ENCODE measurements at regions not wholly inside any gene's neighbourhood (a gene's known extent, or its start where the extent isn't known, plus 50 kb on each side); places are given as distances from the start of the nearest gene placed in this dataset.

DNA sequence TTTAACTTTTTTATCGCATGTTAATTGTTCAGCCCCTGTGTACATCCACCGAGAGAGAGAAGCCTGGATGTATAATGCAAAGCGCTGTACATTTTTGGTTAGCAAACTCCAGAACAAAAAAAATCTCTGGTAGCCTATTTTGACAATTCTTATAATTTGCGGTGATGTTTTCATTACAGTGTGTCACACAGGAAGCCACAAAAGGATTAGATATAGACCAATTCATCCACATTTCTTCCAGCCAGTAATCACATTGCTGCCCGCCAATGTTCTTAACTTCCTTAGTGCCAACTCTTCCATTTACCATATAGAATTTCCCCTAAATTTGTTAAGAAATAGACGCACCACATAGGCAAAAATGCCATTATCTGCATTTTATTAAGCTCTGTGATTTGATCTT, 435.6 kb downstream of the EFNA5 start:
- no peak for TF ChIP-seq BHLHE40 (IDR thresholded peaks at IDR 0.05; ENCODE audit: low read depth, low read length)
- no peak for TF ChIP-seq MXI1 (IDR thresholded peaks at IDR 0.05; ENCODE audit: borderline replicate concordance, low read depth, low read length)
- no peak for TF ChIP-seq NFE2L2 (IDR thresholded peaks at IDR 0.05; ENCODE audit: low read depth, low read length)
- TF ChIP-seq, protein P1, sequence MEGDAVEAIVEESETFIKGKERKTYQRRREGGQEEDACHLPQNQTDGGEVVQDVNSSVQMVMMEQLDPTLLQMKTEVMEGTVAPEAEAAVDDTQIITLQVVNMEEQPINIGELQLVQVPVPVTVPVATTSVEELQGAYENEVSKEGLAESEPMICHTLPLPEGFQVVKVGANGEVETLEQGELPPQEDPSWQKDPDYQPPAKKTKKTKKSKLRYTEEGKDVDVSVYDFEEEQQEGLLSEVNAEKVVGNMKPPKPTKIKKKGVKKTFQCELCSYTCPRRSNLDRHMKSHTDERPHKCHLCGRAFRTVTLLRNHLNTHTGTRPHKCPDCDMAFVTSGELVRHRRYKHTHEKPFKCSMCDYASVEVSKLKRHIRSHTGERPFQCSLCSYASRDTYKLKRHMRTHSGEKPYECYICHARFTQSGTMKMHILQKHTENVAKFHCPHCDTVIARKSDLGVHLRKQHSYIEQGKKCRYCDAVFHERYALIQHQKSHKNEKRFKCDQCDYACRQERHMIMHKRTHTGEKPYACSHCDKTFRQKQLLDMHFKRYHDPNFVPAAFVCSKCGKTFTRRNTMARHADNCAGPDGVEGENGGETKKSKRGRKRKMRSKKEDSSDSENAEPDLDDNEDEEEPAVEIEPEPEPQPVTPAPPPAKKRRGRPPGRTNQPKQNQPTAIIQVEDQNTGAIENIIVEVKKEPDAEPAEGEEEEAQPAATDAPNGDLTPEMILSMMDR (conservative IDR thresholded peaks at IDR 0.05; ENCODE audit: low read depth, low read length), result no peak
- no peak for TF ChIP-seq SMC3 (IDR thresholded peaks at IDR 0.05; ENCODE audit: low read depth, low read length)
- TF ChIP-seq MAZ (IDR thresholded peaks at IDR 0.05; ENCODE audit: borderline replicate concordance, low read depth, low read length), result no peak
- TF ChIP-seq CHD1 (IDR thresholded peaks at IDR 0.05; ENCODE audit: low read depth, low read length), result no peak
- no peak for TF ChIP-seq MAFK (IDR thresholded peaks at IDR 0.05; ENCODE audit: low read depth, low read length)
- no peak for TF ChIP-seq RFX5 (IDR thresholded peaks at IDR 0.05; ENCODE audit: low read depth, low read length)
- TF ChIP-seq POLR2A (IDR thresholded peaks at IDR 0.05; ENCODE audit: low read depth, low read length), result no peak
- no peak for TF ChIP-seq ELK1 (IDR thresholded peaks at IDR 0.05; ENCODE audit: borderline replicate concordance, low read depth, low read length)
- TF ChIP-seq FOS (IDR thresholded peaks at IDR 0.05; ENCODE audit: low read depth, low read length), result no peak
- no peak for TF ChIP-seq RAD21 (IDR thresholded peaks at IDR 0.05; ENCODE audit: low read length)
- TF ChIP-seq, protein P2, sequence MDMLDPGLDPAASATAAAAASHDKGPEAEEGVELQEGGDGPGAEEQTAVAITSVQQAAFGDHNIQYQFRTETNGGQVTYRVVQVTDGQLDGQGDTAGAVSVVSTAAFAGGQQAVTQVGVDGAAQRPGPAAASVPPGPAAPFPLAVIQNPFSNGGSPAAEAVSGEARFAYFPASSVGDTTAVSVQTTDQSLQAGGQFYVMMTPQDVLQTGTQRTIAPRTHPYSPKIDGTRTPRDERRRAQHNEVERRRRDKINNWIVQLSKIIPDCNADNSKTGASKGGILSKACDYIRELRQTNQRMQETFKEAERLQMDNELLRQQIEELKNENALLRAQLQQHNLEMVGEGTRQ (IDR thresholded peaks at IDR 0.05; ENCODE audit: low read depth, low read length), result no peak
- no peak overlapping the region for H3K56ac ChIP-seq (ENCODE audit: extremely low read depth, insufficient read depth, low read length)
- H3K27me3 ChIP-seq (ENCODE audit: control insufficient read depth, insufficient read depth, low read length), result no peaks in the 10 kb centered on the region
- no peak overlapping the region for H3K9ac ChIP-seq (ENCODE audit: low read depth, low read length)
- no peak overlapping the region for H2AK9ac ChIP-seq (replicated peaks; ENCODE audit: low read depth, low read length, poor library complexity)
- H3K23ac ChIP-seq (ENCODE audit: low read depth, low read length), result no peak overlapping the region
- no peak overlapping the region for H4K91ac ChIP-seq (ENCODE audit: insufficient read depth, low read depth, low read length)
- no peak overlapping the region for H3K4me3 ChIP-seq (ENCODE audit: insufficient read depth, low read depth, low read length)
- BruUV-seq (replicated peaks), result no TSS peak
- no peaks in the 10 kb centered on the region for H4K20me1 ChIP-seq (ENCODE audit: insufficient read depth, low read length)
- H3K79me1 ChIP-seq (ENCODE audit: low read depth in 1 of 2, low read length in 2 of 2), result no peaks in the 10 kb centered on the region
- H3K4ac ChIP-seq (ENCODE audit: low read depth, low read length), result no peak overlapping the region
- intact Hi-C loops (cut with micrococcal nuclease), result no loop called here
- H3K4me1 ChIP-seq (ENCODE audit: control insufficient read depth, insufficient read depth, low read length), result no peaks in the 10 kb centered on the region
- no peak overlapping the region for H2BK5ac ChIP-seq (ENCODE audit: low read depth, low read length, poor library complexity, severe bottlenecking)
- no peak overlapping the region for H3K14ac ChIP-seq (replicated peaks; ENCODE audit: low read depth, low read length)
- no peak for DNase-seq
- no peak overlapping the region for H2BK120ac ChIP-seq (ENCODE audit: low read depth, low read length)
- H2AFZ ChIP-seq (replicated peaks; ENCODE audit: low read length, poor library complexity), result no peak overlapping the region
- no peak overlapping the region for H2AK5ac ChIP-seq (ENCODE audit: low read depth, low read length)
- in situ Hi-C loops (cut with MboI; ENCODE audit: low sequenced_read_pairs), result no loop called here
- POLR2A ChIA-PET (ENCODE audit: unreplicated experiment), result no interaction called here
- dilution Hi-C loops (cut with HindIII; ENCODE audit: low sequenced_read_pairs, unreplicated experiment), result no loop called here
- H3K9me1 ChIP-seq (ENCODE audit: insufficient read depth, low read length), result no peaks in the 10 kb centered on the region
- CTCF ChIA-PET, result interaction anchor here (1.6 kb wide), 1 partner anchor 12 kb away, joined by 5 read pairs; no protein-coding TSS in a partner anchor
- H4K5ac ChIP-seq (ENCODE audit: low read depth, low read length), result no peak overlapping the region
- H3K9me3 ChIP-seq (ENCODE audit: control insufficient read depth, insufficient read depth, low read length), result no peaks in the 10 kb centered on the region
- H2BK15ac ChIP-seq (ENCODE audit: low read depth, low read length), result no peak overlapping the region
- no peak overlapping the region for H3K27ac ChIP-seq (ENCODE audit: insufficient read depth, low read length)
- no peak overlapping the region for H2BK20ac ChIP-seq (ENCODE audit: low read depth, low read length)
- WGBS, 2 experiments (ENCODE audit: extremely low coverage in 2 of 2, insufficient read length in 1 of 2), result 100% methylated on average over 2 of the region's 6 CpGs; no CpG with 5 or more reads in 1 of the 2 experiments
- no peak overlapping the region for H3K4me2 ChIP-seq (ENCODE audit: low read depth, low read length)
- ATAC-seq (ENCODE audit: low read depth), result no peak
- H3K36me3 ChIP-seq (ENCODE audit: control insufficient read depth, insufficient read depth, low read length), result no peaks in the 10 kb centered on the region
- no peak overlapping the region for H4K8ac ChIP-seq (ENCODE audit: low read depth in 2 of 2, low read length in 2 of 2)
- no peak overlapping the region for H3K18ac ChIP-seq (ENCODE audit: low read depth, low read length)

All from IMR-90 (cell line).